ENCODE measurements at regions not wholly inside any gene's neighbourhood (a gene's known extent, or its start where the extent isn't known, plus 50 kb on each side); places are given as distances from the start of the nearest gene placed in this dataset.

DNA sequence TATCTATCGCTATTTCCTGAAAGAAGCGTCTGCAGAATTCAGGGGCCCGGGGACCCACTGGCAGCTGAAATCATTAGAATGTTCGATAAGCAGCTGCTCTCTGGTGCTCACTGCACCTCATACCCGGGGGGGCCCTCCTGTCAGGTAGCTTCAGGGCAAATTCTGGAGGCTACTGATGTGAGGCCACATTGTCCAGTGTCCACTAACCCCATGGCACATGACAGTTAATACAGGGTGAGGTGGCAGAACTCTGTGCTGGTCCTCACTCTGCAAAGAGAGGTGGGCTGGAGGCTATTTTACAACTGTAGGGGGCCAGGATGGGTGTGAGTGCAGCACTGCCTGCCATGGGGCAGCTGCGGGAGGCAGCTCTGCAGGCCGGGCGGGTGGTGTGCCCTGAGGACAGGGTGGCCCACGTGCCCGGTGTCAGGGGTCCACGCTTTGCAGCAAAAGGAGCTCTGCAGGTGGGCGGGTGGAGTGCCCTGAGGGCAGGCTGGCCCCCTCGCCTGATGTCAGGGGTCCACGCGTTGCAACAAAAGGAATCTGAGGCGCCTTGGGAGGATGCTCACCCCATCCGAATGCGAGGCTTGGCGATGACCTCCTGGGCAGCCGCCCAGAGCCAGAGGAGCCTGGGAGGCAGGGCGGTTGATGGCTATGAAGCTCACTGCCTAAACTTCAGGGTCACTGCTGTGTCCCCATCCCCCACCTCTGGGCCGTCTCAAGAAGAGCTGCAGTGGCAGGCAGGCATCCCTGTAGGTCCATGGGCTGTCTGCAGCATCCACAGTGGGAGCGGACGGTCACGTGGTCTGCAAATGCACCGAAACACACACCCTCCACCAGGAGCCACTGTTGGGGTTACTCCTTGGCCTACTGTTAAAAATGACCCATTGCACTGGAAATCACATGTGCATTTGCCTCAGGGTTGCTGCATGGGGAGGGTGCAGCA lies 207.0 kb upstream of the SALL3 start:
- no peak for DNase-seq

DNA sequence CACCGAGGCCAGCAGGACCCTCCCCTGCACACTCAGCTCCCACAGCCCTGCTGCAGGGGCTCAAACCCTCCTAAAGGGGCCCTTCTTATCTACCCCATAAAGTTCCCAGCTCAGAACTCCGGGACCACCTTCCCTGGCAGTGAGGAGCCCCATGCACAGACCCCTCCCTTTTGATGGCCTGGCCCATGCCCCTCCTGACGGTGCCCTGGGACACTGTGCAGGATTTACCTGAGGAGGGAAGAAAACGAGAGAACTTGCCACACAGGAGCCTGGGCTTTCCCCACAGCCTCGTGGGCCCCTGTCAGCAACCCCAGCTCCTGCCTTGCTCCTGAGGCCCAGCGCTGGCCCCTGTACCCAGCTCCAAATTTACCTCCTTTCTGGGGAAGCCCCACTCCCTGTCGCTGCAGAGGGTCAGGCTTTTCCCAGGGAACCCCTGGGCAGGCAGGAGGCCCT lies 206.3 kb upstream of the SALL3 start:
- no peak for DNase-seq

DNA sequence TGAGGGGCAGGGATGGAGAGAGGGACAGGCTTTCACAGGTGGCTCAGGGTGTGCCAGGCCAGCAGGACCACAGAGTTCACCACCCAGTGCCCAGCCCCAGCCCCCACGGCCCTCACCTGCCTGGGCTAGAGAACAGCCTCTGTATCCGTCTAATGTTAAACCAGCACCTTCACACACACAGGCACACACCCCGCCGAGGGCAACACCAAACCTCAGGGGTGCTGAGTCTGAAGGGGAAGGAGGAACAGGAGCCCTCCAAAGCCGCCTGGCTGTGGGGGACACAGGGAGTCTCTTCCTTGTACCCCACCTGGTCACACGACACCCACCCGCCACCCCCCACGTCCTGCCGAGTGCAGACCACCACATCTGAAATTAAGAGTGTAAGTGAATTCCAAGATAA lies 205.8 kb upstream of the SALL3 start:
- no peak for DNase-seq

DNA sequence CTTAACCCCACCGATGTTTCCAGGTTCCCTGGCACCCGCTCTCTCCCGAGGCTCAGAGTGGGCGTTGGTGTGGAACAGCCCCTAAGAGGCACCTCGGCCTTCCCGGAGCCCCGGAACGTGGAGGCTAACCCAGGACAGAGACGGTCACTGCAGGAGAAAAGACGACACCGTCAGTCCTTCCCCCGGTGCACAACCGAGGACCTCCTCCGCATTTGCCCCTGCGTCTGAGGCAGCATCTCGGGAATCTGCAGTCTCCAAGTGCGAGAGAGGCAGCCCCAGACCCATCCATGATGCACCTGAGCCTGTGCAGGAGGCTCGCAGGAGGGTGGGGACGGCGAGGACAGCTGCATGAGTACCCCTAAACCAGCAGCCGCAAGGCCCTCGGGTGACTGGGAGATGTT lies 204.9 kb upstream of the SALL3 start:
- no peak for DNase-seq

DNA sequence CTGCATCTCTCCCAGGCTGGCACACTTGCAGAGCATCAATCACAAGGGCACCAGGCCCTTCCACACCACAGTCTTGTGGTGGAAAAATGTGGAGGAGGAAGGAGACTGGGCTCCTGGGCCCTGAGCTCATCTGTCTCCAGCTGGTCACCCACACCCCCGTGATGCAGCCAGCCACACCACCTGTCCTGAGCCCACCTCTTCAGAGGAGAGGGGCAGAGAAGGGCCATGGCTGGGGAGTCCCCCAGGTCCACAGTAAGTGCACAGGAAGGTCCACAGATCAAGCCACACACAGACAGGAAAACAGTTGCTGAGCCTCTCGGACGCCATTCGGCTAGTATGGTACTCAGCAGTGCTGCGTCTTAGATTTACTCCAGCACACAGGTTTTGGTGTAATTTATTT lies 203.5 kb upstream of the SALL3 start:
- DNase-seq = no peak

DNA sequence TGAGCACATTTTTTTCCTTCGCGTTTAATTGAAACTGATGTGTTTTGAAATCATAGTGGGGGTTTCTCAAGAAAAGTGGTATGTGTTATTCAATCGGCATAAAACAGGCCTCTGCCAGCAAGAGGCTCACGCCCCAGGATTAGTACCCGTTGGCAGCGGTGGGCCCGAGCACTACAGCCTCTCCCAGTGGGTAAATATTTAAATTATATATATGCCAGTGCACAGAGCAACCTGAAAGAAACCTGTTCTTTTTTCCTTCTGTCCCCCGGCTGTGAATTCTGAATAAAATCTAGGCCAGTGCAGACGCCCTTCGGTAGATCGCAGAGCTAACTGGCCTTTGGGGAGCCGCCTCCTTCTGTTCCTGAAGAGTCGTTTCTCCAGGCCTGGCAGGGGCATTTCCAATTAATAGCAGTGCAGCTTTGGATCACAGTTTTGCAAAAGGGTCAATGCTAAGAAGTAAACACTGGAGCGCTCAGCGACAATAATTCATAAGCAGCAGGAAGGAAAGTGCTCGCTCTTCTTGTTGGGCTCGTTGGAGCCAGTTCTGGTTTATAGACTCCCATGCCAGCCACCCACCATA lies 202.8 kb upstream of the SALL3 start:
- no peak for DNase-seq

DNA sequence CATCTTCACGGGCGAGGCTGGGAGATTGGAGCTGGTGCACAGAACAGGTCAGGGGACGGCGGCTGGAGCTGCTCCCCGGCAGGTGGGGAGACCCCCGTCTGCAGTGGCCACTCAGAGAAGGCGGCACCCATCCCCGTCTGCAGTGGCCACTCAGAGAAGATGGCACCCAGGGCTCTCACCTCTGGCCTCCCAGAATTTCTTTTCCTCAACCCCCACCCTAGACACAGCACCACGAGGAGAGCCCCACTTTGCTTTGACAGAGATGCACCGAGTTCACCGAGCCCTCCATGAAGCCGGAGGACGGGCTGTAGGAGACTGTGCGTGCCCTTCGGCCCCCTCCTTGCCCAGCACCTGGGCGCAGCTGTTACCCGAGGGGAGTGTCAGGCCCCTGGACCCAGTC lies 201.6 kb upstream of the SALL3 start:
- DNase-seq = no peak

DNA sequence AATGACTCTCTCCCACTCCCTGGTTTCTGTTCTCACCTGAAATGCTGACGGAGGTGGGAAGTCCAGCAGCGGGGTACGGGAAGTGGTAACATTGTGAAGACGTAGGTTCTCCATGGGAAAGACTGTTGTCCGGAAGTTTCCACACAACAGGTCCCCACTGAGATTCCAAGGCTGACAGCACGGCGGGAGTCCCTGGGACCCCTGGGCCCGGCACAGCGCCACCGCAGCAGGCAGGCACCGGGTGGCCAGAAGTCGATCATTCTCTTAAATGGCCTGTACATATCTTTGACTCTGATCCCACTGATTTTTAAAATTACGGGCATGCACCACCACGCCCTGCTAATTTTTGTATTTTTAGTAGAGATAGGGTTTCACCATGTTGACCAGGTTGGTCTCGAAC lies 201.0 kb upstream of the SALL3 start:
- DNase-seq = no peak

DNA sequence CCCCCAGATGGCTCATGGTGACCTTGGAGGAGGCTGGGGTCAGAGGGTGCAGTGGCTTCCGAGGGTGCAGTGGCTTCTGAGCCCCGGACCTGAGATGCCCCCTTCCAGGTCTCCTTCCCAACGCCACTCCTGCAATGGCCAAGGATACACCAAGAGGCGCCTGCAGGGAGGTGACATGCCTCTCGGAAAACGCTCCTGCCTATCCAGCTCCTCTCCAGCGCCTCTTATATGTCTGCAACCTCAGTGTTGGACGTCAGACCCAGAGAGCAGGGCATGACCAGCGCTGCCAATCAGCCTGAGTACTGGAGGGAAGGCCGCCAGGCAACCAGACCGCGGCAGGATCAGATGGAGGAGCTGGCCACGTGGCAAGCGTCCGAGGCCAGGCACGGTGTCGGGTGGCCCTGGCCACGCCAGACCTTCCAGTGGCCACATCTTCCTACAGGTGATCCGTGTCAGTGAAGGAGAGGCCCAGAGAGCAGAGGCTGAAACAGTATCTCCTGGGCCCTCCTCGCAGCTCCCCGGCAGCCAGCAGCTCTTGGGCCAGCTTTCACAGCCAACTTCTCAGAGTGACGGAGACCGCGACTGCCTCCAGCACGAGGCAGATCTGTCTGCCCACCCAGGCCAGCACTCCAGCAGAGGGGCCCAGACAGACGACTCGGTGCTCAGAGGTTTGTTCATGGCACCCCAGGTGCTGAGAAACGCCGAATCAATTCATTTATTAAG lies 199.5 kb upstream of the SALL3 start:
- no peak for DNase-seq

DNA sequence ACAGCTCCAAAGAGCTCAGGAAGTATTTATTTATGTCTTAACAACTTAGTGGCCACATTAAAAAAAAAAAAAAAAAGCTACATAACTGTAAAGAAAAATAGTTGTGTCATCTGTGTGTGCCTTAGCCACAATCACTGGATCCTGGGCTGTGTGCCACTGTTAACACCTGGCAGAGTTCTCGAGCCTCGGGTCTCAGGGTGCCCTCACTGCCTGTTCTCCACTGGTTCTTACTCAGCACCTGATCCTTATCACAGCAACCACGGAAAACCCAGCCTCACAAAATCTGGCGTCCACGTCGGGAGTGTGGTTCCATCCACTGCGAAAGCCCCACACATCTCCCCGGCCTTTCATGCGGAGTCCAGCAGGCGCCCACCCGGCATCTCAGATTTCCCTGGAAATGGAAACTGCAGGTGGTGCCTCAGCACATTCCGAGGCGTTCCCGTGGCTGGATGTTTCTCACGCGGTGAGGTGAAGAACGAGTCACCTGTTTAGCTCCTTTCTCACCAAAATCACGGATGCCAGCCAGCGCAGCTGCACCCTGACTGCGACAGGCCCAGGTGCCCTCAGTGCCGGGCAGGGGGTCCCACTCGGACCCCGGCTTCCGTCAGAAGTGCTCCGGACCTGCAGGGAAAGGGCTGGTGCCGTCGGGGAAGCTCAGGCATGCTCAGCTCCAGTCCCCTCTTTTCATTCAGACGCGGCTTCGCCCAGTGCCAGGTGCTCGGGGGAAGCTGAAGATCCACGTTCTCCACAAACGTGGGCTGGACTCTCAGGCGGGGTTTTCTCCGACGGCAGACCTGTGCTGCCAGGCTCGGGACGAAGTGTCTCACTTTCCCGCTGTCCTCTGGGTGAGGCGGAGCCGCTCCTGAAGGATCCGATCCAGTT lies 198.7 kb upstream of the SALL3 start:
- no peak for DNase-seq

DNA sequence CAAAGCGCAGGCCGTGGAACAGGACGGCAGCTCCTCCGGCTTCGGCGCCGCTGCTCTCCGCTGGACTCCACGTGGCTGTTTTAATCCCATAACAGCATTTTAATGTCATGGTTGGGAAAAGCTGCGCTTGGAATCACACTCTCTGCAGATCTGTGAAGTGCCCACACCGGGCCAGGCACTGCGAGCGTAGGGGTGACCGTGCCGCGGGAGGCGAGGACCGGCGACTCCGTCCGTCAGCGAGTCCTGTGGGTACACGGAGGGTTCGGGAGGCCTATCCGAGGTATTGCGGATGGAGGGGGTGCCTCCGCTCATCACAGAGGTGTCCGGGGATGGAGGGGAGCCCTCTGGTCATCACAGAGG lies 198.0 kb upstream of the SALL3 start:
- no peak for DNase-seq

DNA sequence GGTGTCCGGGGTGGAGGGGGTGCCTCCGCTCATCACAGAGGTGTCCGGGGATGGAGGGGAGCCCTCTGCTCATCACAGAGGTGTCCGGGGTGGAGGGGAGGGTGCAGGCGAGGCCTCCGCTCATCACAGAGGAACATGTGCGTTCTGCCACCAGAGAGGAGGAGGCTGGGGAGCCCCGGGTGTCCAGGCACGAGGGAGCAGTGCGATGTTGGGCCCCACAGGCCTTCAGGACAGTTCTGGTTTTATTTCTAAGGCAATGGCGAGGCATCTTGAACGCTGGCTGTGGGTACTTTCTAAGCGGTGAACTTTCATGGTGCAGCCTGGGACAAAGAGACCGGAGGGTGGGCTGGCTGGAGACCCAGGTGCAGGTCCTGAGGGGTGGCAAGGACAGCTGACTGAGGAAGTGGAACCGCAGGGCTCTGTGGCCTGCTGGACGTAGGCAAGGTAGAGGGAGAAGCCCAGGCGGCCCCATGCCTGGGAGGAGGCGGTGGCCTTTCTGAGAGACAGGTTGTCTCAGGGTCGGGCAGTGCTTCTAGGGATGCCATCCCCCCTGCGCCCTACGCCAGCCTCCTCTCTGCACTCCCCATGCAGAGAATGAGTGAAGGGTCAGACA lies 196.6 kb upstream of the SALL3 start:
- DNase-seq = no peak

DNA sequence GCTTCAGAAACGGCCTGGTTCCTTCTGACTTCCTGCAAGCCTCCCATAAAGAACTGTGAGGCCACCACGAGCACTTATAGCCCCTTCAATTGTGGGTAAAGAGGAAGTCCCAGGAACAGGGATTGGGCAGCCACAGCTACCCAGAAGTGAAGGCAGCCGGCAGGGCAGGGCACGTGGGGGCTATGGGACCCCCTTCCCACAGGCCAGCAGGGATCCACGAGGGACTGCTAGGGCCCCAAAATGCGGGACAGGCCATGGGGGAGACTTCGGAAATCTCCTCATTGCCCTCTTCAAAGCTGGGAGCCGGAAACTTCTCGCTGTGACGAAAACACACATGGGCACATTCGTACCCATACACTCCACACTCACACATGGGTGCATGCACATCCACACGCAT lies 196.1 kb upstream of the SALL3 start:
- DNase-seq = no peak

DNA sequence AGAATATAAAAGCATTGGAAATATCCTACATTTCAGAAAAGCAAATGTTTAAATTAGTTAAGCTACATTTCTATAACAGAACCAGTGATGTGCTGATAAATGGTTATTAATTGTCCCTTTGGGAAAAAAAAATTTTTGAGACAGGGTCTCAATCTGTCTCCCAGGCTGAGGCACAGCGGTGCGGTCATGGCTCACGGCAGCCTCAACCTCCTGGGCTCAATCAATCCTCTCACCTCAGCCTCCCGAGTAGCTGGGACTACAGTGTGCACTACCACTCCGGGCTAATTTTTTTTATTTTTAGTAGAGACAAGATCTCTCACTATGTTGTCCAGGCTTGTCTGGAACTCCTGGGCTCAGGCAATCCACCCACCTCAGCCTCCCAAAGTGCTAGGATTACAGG lies 194.8 kb upstream of the SALL3 start:
- DNase-seq = no peak

DNA sequence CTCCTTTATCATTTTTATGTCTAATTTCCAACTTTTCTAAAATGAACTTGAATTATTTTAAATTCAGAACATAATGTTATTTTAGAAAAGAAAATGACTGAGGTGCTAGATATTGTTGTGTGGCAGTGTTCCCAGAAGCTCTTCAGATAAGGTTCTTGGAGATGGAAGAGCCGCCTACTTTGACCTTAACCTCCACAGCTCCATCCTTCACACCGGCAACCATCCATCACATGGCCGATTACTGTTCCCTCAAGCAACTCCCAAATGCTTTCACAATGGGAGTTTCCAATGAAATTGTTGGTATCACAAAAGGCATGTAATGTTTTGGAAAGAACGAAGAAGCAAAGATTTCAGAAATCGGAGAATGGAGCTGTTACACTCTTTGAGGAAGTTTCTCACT lies 193.9 kb upstream of the SALL3 start:
- no peak for DNase-seq

DNA sequence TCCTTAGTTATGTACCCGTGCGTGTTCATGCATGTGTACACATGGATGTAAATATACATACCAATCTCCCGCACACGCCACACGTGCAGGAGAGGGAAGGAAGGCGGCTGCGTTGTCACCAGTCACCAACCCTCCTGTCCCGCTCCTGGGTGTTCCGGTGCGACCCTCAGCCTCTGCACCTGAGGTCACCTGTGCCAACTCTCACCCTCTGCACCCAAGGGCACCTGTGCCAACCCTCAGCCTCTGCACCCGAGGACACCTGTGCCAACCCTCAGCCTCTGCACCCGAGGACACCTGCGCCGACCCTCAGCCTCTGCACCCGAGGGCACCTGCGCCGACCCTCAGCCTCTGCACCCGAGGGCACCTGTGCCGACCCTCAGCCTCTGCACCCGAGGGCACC lies 192.8 kb upstream of the SALL3 start:
- DNase-seq = no peak

DNA sequence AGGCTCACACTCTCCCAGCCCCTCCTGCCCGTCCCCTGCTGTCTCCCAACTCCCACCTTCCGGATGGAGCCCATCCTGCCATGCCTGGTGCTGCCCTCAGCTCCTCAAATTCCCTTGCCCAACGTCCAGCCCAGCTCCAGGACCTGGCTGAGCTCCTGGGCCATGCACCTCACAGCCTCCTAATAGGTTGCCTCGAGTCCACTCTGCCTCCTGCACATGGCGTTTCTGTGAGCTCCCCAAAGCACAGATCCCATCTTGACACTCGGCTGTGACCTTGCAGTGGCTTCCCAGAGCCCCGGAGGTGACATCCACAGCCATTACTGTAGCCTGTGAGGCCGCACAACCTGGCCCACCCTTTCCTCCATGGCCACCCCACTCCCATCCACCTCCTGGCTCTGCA lies 191.9 kb upstream of the SALL3 start:
- no peak for DNase-seq

DNA sequence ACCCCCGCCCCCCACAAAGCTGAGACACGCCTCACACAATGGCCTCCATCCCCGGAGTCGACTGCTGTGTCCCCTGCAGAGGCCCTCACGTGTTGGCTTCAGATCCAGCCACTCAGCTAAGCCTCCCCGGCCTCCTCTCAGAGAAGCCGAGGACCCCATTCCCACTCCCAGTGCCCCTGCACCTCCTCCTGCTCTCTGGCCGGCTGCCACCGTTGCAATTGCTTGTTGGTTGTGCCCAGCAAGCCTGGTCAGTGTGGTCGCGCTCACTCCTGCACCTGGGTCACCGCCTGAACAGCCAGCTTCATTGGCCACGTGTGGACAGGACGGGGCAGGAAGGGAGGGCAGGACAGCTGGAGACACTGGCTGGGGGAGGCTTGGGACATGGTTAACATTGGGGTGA lies 191.5 kb upstream of the SALL3 start:
- DNase-seq = no peak

DNA sequence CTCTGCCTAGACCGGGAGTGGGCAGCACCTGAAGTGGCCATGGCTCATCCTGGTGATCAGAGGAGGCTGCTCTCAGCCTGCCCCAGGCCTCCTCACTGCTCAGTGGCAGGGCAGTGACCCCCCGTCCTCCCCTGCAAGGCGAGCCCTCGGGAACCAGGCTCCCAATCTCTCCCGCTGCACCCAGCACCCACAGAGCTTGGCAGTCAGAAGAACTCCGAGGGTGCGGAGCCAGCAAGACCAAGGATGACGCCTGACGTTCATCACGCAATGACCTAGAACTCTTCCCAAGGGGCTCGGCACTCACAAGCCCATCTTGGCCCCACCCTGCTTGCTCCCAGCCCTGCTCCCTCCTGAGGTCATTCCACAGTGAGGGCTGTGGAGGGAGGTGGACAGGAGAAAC lies 189.8 kb upstream of the SALL3 start:
- no peak for DNase-seq

DNA sequence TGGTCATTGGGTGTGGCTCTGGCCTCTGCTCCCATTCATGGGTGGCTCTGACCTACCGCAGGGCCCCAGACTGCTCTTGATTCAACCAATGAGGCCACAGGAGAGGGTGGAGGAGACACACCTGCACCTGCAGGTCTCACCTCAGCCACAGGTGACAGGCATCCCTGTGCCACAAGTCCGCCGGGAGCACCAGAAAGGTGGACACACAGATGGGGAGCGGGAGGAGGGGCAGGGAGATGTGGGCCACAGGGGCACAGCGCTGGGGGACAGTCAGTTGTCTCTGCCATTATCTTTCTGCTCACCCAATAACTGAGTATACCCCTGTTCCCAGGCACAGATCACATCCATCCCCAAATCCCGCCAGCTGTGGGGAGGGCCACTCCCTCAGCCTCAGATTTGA lies 189.1 kb upstream of the SALL3 start:
- DNase-seq = no peak

DNA sequence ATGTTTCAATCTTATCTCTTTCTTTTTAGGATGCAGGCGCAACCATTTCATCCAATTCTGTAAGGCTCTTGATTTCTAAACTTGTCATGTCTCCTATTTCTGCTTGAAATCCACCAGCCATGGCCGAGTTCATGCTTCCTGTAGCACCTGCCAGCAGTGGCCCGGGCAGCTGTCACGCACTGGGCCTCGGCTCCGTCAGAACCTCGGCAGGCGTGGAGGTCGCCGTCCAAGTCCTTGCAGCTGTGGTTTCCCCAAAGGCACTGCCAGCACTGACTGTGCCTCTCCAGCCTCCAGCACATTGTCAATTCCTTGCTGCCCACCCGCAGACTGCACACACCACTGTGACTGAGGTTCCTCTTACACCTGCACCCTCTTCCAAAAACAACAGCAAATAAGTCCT lies 188.7 kb upstream of the SALL3 start:
- DNase-seq = no peak

DNA sequence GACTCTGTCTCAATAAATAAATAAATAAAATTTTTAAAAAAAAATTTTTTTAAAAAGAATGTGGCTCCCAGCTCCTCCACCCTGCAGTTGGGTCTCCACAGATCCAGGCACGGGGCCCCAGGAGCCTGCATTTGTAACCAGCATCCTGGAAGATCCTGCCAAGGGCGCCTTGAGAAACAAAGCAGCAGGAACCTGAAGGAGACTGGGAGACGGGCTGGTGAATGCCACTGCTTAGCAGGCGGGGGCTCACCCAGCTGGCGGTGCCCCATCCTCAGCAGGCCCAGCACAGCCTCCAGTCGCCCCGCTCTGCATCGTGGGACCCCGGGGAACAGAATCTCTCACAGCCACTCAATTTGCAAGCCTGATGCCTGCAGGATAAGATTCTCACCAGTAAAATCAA lies 187.5 kb upstream of the SALL3 start:
- DNase-seq = no peak

DNA sequence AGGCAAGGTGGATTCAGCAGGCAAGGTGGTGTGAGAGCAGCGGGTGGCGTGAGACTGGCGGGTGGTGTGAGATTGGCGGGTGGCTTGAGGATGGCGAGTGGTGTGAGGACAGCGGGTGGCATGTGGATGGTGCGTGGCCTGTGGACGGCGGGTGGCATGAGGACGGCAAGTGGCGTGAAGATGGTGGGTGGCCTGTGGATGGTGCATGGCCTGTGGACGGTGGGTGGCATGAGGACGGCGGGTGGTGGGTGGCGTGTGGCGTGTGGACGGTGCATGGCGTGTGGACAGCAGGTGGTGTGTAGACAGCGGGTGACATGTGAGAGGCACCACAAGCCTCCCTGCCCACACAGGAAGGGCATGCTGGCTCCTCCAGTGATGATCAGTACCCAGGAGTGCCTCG lies 186.9 kb upstream of the SALL3 start:
- DNase-seq = no peak

Data from T1000 (cell line).